Suprapubic skin (tissue), 4 donors: ENCODE measurements at regions not wholly inside any gene's neighbourhood (a gene's known extent, or its start where the extent isn't known, plus 50 kb on each side); places are given as distances from the start of the nearest gene placed in this dataset.

Experiments
- DNase-seq, 2 donors: peaks; one replicate each; pipeline ENCODE4 v3.0.0-alpha.2; 2019; ENCODE audit warnings: low spot score in 2 of 2
- H3K27ac ChIP-seq: fragments of 200-600 bp; sonication (generic); one replicate; pipeline ENCODE4 v1.5.1; 2019
- H3K27me3 ChIP-seq: fragments of 200-600 bp; sonication (generic); one replicate; pipeline ENCODE4 v1.5.1; 2019
- H3K36me3 ChIP-seq: fragments of 200-600 bp; sonication (generic); one replicate; pipeline ENCODE4 v1.5.1; 2019
- H3K4me1 ChIP-seq: fragments of 200-600 bp; sonication (generic); one replicate; pipeline ENCODE4 v1.5.1; 2019
- H3K4me3 ChIP-seq: fragments of 200-600 bp; sonication (generic); one replicate; pipeline ENCODE4 v1.5.1; 2019; ENCODE audit warnings: mild to moderate bottlenecking
- H3K9me3 ChIP-seq: fragments of 200-600 bp; sonication (generic); one replicate; pipeline ENCODE4 v1.5.1; 2019
- EP300 ChIP-seq: sonication (generic); formaldehyde crosslinking; IDR thresholded peaks from one replicate; pipeline ENCODE4 v1.6.1; 2017; ENCODE audit warnings: antibody characterized with exemption
- POLR2A ChIP-seq, 2 donors: fragments of 450-650 bp; IDR thresholded peaks; one replicate each; pipeline ENCODE4 v1.6.1; 2017; ENCODE audit warnings: antibody characterized with exemption in 2 of 2, mild to moderate bottlenecking in 2 of 2, moderate library complexity in 2 of 2
- POLR2AphosphoS5 ChIP-seq, 3 donors: sonication (generic); formaldehyde crosslinking; IDR thresholded peaks; one replicate each; pipeline ENCODE4 v1.6.1; 2017; ENCODE audit warnings: antibody characterized with exemption in 3 of 3
- WGBS: methylation state at CpG from one replicate; pipeline ENCODE4 v1.1.5; 2018; 5-methylcytosine and 5-hydroxymethylcytosine counted together
- TF ChIP-seq, protein P1 (sequence below), 2 donors: fragments of 200-600 bp in 1 of 2; fragments of 450-650 bp in 1 of 2; sonication (generic) in 1 of 2; IDR thresholded peaks; one replicate each; pipeline ENCODE4 v1.5.1; 2016 to 2019; ENCODE audit warnings: antibody characterized with exemption in 2 of 2, mild to moderate bottlenecking in 1 of 2, moderate library complexity in 1 of 2

GRCh38 chr14:27372771-27373170, 774.9 kb upstream of the NOVA1 start:
- H3K9me3 ChIP-seq = peaks cover 7% of the 10 kb centered on the region
- H3K4me1 ChIP-seq = no peaks in the 10 kb centered on the region
- H3K27me3 ChIP-seq = no peaks in the 10 kb centered on the region
- DNase-seq = no peak
- H3K36me3 ChIP-seq = no peaks in the 10 kb centered on the region
- TF ChIP-seq, protein P1, sequence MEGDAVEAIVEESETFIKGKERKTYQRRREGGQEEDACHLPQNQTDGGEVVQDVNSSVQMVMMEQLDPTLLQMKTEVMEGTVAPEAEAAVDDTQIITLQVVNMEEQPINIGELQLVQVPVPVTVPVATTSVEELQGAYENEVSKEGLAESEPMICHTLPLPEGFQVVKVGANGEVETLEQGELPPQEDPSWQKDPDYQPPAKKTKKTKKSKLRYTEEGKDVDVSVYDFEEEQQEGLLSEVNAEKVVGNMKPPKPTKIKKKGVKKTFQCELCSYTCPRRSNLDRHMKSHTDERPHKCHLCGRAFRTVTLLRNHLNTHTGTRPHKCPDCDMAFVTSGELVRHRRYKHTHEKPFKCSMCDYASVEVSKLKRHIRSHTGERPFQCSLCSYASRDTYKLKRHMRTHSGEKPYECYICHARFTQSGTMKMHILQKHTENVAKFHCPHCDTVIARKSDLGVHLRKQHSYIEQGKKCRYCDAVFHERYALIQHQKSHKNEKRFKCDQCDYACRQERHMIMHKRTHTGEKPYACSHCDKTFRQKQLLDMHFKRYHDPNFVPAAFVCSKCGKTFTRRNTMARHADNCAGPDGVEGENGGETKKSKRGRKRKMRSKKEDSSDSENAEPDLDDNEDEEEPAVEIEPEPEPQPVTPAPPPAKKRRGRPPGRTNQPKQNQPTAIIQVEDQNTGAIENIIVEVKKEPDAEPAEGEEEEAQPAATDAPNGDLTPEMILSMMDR (IDR thresholded peaks at IDR 0.05) = no peak
- TF ChIP-seq EP300 (no peak), POLR2A (IDR thresholded peaks at IDR 0.05) (no peak), POLR2AphosphoS5 (IDR thresholded peaks at IDR 0.05) (no peak)
- H3K27ac ChIP-seq = no peak overlapping the region
- no peak overlapping the region for H3K4me3 ChIP-seq

DNA sequence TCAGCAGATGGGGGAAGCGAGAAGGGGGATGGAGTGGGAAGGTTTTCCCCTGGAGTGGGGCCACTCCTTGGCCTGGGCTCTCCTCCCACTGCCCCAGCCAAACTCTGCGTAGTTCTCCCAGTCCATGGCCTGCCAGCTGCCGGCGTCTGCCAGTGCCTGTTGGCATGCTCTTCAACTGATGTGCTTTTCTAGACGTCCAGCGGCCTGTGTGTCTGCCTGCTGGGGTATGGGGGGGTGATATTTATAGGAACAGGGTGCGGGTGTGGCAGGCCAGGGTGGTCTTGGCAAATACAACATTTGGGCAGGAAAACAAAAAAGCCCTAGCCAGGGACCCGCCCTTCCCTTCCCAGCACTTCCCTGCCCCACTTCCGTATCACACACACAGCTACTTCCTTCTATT, 786.3 kb upstream of the NOVA1 start:
- no peak for DNase-seq
- TF ChIP-seq POLR2AphosphoS5 (IDR thresholded peaks at IDR 0.05) (no peak), POLR2A (IDR thresholded peaks at IDR 0.05) (no peak), EP300 (no peak)
- TF ChIP-seq, protein P1 (IDR thresholded peaks at IDR 0.05) = no peak
- no peaks in the 10 kb centered on the region for H3K36me3 ChIP-seq
- no peaks in the 10 kb centered on the region for H3K9me3 ChIP-seq
- H3K27me3 ChIP-seq = no peaks in the 10 kb centered on the region
- H3K4me3 ChIP-seq = no peak overlapping the region
- no peak overlapping the region for H3K27ac ChIP-seq
- WGBS = 71% methylated on average over 7 of the region's 9 CpGs
- no peaks in the 10 kb centered on the region for H3K4me1 ChIP-seq

DNA sequence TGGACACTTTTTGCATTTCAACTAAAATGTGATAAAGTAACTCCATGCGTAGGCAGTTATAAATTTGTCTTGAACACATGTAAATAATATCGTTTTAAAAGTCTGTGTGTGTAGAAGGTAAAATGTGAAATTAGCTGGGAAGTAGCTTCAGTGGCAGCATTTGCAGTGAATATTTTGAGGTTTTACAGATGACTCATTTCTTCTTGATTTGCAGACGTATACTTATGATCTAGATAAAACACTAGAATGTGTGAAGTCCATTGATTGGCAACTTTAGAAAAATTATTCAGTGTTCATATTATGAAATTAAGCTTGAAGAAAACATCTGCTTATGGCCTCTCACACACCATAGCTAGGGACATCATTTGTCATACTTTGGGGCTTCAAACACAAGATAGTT, 788.6 kb upstream of the NOVA1 start:
- DNase-seq = no peak
- no peak overlapping the region for H3K4me3 ChIP-seq
- no peaks in the 10 kb centered on the region for H3K4me1 ChIP-seq
- no peaks in the 10 kb centered on the region for H3K36me3 ChIP-seq
- no peaks in the 10 kb centered on the region for H3K27me3 ChIP-seq
- TF ChIP-seq POLR2AphosphoS5 (IDR thresholded peaks at IDR 0.05) = no peak
- no peak for TF ChIP-seq EP300
- TF ChIP-seq, protein P1 (IDR thresholded peaks at IDR 0.05) = no peak
- no peak for TF ChIP-seq POLR2A (IDR thresholded peaks at IDR 0.05)
- H3K9me3 ChIP-seq = no peaks in the 10 kb centered on the region
- WGBS = 69% methylated on average over 3 of the region's 3 CpGs
- no peak overlapping the region for H3K27ac ChIP-seq

GRCh38 chr14:27387463-27387862, 789.6 kb upstream of the NOVA1 start:
- Histone ChIP-seq H3K27ac (no peak overlapping the region), H3K27me3 (no peaks in the 10 kb centered on the region), H3K9me3 (no peaks in the 10 kb centered on the region), H3K4me3 (no peak overlapping the region), H3K36me3 (no peaks in the 10 kb centered on the region), H3K4me1 (no peaks in the 10 kb centered on the region)
- TF ChIP-seq, protein P1 (IDR thresholded peaks at IDR 0.05) = no peak
- TF ChIP-seq POLR2AphosphoS5 (IDR thresholded peaks at IDR 0.05) (no peak), EP300 (no peak), POLR2A (IDR thresholded peaks at IDR 0.05) (no peak)
- DNase-seq = no peak
- WGBS = 48% methylated on average over 1 of the region's 1 CpG

DNA sequence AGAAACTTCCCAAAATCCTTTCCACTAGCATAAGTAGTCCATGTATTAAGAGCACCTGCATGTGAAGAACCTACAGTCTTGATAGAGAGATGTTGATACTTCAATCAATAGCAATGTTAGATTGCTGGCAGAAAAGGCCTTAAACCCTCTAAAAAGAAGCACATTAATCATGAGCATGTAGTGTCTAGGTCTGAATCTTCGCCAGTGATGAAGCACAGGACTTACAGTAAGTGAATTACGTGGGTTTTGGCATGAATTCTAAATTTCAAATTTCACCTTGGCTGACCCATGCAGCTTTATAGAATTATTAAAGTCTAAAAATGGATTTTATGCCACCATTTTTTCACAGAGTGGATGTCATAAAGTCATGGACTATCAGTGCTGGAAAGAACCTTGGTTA, 791.6 kb upstream of the NOVA1 start:
- 60% methylated on average over 2 of the region's 2 CpGs for WGBS
- H3K27me3 ChIP-seq = no peaks in the 10 kb centered on the region
- H3K36me3 ChIP-seq = no peaks in the 10 kb centered on the region
- no peak for DNase-seq
- H3K9me3 ChIP-seq = no peaks in the 10 kb centered on the region
- no peaks in the 10 kb centered on the region for H3K4me1 ChIP-seq
- no peak overlapping the region for H3K27ac ChIP-seq
- H3K4me3 ChIP-seq = no peak overlapping the region
- TF ChIP-seq, protein P1 (IDR thresholded peaks at IDR 0.05) = no peak
- TF ChIP-seq EP300 = no peak
- no peak for TF ChIP-seq POLR2A (IDR thresholded peaks at IDR 0.05)
- no peak for TF ChIP-seq POLR2AphosphoS5 (IDR thresholded peaks at IDR 0.05)
